GM23338 (cell line): ENCODE measurements at regions not wholly inside any gene's neighbourhood (a gene's known extent, or its start where the extent isn't known, plus 50 kb on each side); places are given as distances from the start of the nearest gene placed in this dataset.

Experiments
- ETS1 ChIP-seq: IDR thresholded peaks from 2 replicates; pipeline ENCODE4 v1.6.1; 2016; ENCODE audit warnings: antibody characterized with exemption
- EZH2 ChIP-seq: fragments of 200-600 bp; sonication (generic); IDR thresholded peaks from one replicate; pipeline ENCODE4 v1.8.0; 2017; ENCODE audit warnings: antibody characterized with exemption, mild to moderate bottlenecking, low read depth; ENCODE audit not compliant: unreplicated experiment
- EZH2phosphoT487 ChIP-seq: fragments of 200-600 bp; sonication (generic); IDR thresholded peaks from one replicate; pipeline ENCODE4 v1.8.1; 2018; ENCODE audit warnings: antibody characterized with exemption; ENCODE audit not compliant: unreplicated experiment
- POLR2AphosphoS5 ChIP-seq: IDR thresholded peaks from 2 replicates; pipeline ENCODE4 v1.6.1; 2016; ENCODE audit warnings: antibody characterized with exemption, low read depth
- REST ChIP-seq: IDR thresholded peaks from one replicate; pipeline ENCODE4 v1.6.1; 2018; ENCODE audit warnings: antibody characterized with exemption; ENCODE audit not compliant: unreplicated experiment
- TF ChIP-seq, protein P1 (sequence below), 2 experiments: fragments of 200-600 bp in 1 of 2; sonication (generic) in 1 of 2; conservative IDR thresholded peaks; 2 replicates each; pipeline versions ENCODE4 v1.5.1 to v1.6.1; 2016 to 2017; ENCODE audit warnings: antibody characterized with exemption in 2 of 2, low read depth in 2 of 2, mild to moderate bottlenecking in 2 of 2, moderate library complexity in 1 of 2

- TF ChIP-seq, protein P1, sequence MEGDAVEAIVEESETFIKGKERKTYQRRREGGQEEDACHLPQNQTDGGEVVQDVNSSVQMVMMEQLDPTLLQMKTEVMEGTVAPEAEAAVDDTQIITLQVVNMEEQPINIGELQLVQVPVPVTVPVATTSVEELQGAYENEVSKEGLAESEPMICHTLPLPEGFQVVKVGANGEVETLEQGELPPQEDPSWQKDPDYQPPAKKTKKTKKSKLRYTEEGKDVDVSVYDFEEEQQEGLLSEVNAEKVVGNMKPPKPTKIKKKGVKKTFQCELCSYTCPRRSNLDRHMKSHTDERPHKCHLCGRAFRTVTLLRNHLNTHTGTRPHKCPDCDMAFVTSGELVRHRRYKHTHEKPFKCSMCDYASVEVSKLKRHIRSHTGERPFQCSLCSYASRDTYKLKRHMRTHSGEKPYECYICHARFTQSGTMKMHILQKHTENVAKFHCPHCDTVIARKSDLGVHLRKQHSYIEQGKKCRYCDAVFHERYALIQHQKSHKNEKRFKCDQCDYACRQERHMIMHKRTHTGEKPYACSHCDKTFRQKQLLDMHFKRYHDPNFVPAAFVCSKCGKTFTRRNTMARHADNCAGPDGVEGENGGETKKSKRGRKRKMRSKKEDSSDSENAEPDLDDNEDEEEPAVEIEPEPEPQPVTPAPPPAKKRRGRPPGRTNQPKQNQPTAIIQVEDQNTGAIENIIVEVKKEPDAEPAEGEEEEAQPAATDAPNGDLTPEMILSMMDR (conservative IDR thresholded peaks at IDR 0.05; ENCODE audit: low read depth in 2 of 2): no peak
- TF ChIP-seq POLR2AphosphoS5: no peak
- TF ChIP-seq REST: no peak
- no peak for TF ChIP-seq EZH2phosphoT487
- no peak for TF ChIP-seq ETS1
- no peak for TF ChIP-seq EZH2
Measured at GRCh38 chr6:91645811-91646210, 1058.9 kb upstream of the MAP3K7 start.
